ENCODE measurements at regions not wholly inside any gene's neighbourhood (a gene's known extent, or its start where the extent isn't known, plus 50 kb on each side); places are given as distances from the start of the nearest gene placed in this dataset.

DNA sequence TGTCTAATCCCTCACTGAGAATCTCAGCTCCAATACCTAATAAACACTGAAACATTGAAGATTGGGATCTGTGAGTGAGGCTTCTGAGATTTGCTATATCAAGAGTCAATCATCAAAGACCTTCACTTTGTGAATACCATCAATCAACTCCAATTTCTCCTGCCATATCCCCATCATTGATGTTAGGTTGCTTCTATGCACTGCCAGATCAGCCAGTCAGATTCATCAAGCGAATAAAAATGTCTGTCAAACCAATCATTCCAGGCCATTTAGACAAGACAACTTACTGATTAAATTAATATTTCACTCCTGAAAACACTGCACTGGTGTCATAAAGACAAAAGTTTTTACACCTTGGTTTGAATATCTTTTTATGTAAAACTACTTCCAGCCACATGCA, 1295.5 kb upstream of the LRRTM1 start (continued):
- no peak for TF ChIP-seq PRDM10 (tag by site-specific recombination; IDR thresholded peaks at IDR 0.05)
- TF ChIP-seq ZNF555 (tag by site-specific recombination; conservative IDR thresholded peaks at IDR 0.05) = no peak

GRCh38 chr2:81598453-81598852, 1293.9 kb upstream of the LRRTM1 start:
- Histone ChIP-seq H3K9me3 (ENCODE audit: control insufficient read depth, insufficient read depth, low read depth, low read length) (no peaks in the 10 kb centered on the region), H3K4me1 (ENCODE audit: control insufficient read depth, insufficient read depth, low read length) (no peaks in the 10 kb centered on the region), H3K27ac (ENCODE audit: extremely low read depth, low read depth, low read length) (no peak overlapping the region), H3K4me3 (ENCODE audit: low read depth, low read length) (no peak overlapping the region), H3K36me3 (ENCODE audit: control insufficient read depth in 2 of 2, insufficient read depth in 1 of 2, low read length in 2 of 2) (no peaks in the 10 kb centered on the region)
- no peak for TF ChIP-seq ZNF341 (tag by site-specific recombination; IDR thresholded peaks at IDR 0.05; ENCODE audit: low read depth)
- TF ChIP-seq ZNF791 (tag by site-specific recombination; IDR thresholded peaks at IDR 0.05) = no peak
- TF ChIP-seq, protein P1, sequence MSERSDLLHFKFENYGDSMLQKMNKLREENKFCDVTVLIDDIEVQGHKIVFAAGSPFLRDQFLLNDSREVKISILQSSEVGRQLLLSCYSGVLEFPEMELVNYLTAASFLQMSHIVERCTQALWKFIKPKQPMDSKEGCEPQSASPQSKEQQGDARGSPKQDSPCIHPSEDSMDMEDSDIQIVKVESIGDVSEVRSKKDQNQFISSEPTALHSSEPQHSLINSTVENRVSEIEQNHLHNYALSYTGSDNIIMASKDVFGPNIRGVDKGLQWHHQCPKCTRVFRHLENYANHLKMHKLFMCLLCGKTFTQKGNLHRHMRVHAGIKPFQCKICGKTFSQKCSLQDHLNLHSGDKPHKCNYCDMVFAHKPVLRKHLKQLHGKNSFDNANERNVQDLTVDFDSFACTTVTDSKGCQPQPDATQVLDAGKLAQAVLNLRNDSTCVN (tag by site-specific recombination; optimal IDR thresholded peaks at IDR 0.05) = no peak
- TF ChIP-seq ZBTB20 (tag by site-specific recombination; IDR thresholded peaks at IDR 0.05) = no peak
- TF ChIP-seq ZNF692 (tag by site-specific recombination; IDR thresholded peaks at IDR 0.05) = no peak
- TF ChIP-seq ZNF555 (tag by site-specific recombination; conservative IDR thresholded peaks at IDR 0.05) = no peak
- no peak for TF ChIP-seq SCRT2 (tag by site-specific recombination; IDR thresholded peaks at IDR 0.05)
- TF ChIP-seq ZNF792 (tag by site-specific recombination; IDR thresholded peaks at IDR 0.05) = no peak
- no peak for TF ChIP-seq ZNF510 (tag by site-specific recombination; IDR thresholded peaks at IDR 0.05; ENCODE audit: insufficient replicate concordance)
- TF ChIP-seq, protein P2, sequence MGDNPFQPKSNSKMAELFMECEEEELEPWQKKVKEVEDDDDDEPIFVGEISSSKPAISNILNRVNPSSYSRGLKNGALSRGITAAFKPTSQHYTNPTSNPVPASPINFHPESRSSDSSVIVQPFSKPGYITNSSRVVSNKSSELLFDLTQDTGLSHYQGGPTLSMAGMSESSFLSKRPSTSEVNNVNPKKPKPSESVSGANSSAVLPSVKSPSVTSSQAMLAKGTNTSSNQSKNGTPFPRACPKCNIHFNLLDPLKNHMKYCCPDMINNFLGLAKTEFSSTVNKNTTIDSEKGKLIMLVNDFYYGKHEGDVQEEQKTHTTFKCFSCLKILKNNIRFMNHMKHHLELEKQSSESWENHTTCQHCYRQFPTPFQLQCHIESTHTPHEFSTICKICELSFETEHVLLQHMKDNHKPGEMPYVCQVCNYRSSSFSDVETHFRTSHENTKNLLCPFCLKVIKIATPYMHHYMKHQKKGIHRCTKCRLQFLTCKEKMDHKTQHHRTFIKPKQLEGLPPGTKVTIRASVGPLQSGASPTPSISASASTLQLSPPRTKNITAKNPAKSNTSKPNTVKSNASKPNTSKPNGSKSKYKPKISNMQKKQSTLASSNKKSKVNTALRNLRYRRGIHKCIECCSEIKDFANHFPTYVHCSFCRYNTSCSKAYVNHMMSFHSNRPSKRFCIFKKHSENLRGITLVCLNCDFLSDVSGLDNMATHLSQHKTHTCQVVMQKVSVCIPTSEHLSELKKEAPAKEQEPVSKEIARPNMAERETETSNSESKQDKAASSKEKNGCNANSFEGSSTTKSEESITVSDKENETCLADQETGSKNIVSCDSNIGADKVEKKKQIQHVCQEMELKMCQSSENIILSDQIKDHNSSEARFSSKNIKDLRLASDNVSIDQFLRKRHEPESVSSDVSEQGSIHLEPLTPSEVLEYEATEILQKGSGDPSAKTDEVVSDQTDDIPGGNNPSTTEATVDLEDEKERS (tag by site-specific recombination; IDR thresholded peaks at IDR 0.05) = no peak
- CTCF ChIA-PET = no interaction called here
- POLR2A ChIA-PET = no interaction called here

GRCh38 chr2:81589406-81589805, 1284.9 kb upstream of the LRRTM1 start:
- Histone ChIP-seq H3K4me3 (ENCODE audit: low read depth, low read length) (no peak overlapping the region), H3K4me1 (ENCODE audit: control insufficient read depth, insufficient read depth, low read length) (no peaks in the 10 kb centered on the region), H3K36me3 (ENCODE audit: control insufficient read depth in 2 of 2, insufficient read depth in 1 of 2, low read length in 2 of 2) (no peaks in the 10 kb centered on the region), H3K9me3 (ENCODE audit: control insufficient read depth, insufficient read depth, low read depth, low read length) (no peaks in the 10 kb centered on the region), H3K27ac (ENCODE audit: extremely low read depth, low read depth, low read length) (no peak overlapping the region)
- TF ChIP-seq ZFP69B (tag by site-specific recombination; IDR thresholded peaks at IDR 0.05) = no peak
- ChIA-PET POLR2A (no interaction called here), CTCF (no interaction called here)

Measured in HEK293 (cell line).